ENCODE measurements at regions not wholly inside any gene's neighbourhood (a gene's known extent, or its start where the extent isn't known, plus 50 kb on each side); places are given as distances from the start of the nearest gene placed in this dataset.

GRCh38 chr2:215619022-215619958 is 183.4 kb upstream of the FN1 start (continued):
- TF ChIP-seq ERF (CRISPR knock-in tag; IDR thresholded peaks at IDR 0.05) = no peak
- TF ChIP-seq ZBTB43 (CRISPR knock-in tag; IDR thresholded peaks at IDR 0.05) = no peak
- peak; percentile 96 for TF ChIP-seq DACH1 (IDR thresholded peaks at IDR 0.05; ENCODE audit: partially characterized antibody)
- peak; percentile 83 for TF ChIP-seq PML (IDR thresholded peaks at IDR 0.05; ENCODE audit: low read length)
- peak; percentile 97 for TF ChIP-seq SOX6 (IDR thresholded peaks at IDR 0.05)
- peak; percentile 87 for TF ChIP-seq LEF1 (IDR thresholded peaks at IDR 0.05)
- TF ChIP-seq ZNF740 (CRISPR knock-in tag; IDR thresholded peaks at IDR 0.05) = no peak
- TF ChIP-seq ZNF740 (tag; IDR thresholded peaks at IDR 0.05) = no peak
- peak; percentile 92 for TF ChIP-seq HDAC2 (IDR thresholded peaks at IDR 0.05)
- TF ChIP-seq CTCFL (IDR thresholded peaks at IDR 0.05; ENCODE audit: borderline replicate concordance, insufficient read depth, low read depth, low read length, poor library complexity, severe bottlenecking) = no peak
- TF ChIP-seq MEF2D (tag; conservative IDR thresholded peaks at IDR 0.05; ENCODE audit: low read depth) = peak; percentile 70; the same call in 1 of the 2 replicates
- peak; percentile 83; the same call in 1 of the 2 replicates for TF ChIP-seq POLR2AphosphoS5 (IDR thresholded peaks at IDR 0.05; ENCODE audit: control insufficient read depth, insufficient read depth, low read depth, low read length)
- peak; percentile 20; the same call in 1 of the 2 replicates for TF ChIP-seq PBX2 (CRISPR knock-in tag; IDR thresholded peaks at IDR 0.05; ENCODE audit: low read depth)
- peak; percentile 93 for TF ChIP-seq PBX2 (tag; conservative IDR thresholded peaks at IDR 0.05; ENCODE audit: low read depth)
- TF ChIP-seq GATAD2B (IDR thresholded peaks at IDR 0.05; ENCODE audit: borderline replicate concordance) = peak; percentile 94
- peak; percentile 89 for TF ChIP-seq FOSL1 (tag; conservative IDR thresholded peaks at IDR 0.05)
- TF ChIP-seq MTA3 (IDR thresholded peaks at IDR 0.05; ENCODE audit: borderline replicate concordance) = peak; percentile 53; the same call in 1 of the 2 replicates
- TF ChIP-seq CBFB (CRISPR knock-in tag; IDR thresholded peaks at IDR 0.05) = no peak
- TF ChIP-seq, protein P1, sequence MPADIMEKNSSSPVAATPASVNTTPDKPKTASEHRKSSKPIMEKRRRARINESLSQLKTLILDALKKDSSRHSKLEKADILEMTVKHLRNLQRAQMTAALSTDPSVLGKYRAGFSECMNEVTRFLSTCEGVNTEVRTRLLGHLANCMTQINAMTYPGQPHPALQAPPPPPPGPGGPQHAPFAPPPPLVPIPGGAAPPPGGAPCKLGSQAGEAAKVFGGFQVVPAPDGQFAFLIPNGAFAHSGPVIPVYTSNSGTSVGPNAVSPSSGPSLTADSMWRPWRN (IDR thresholded peaks at IDR 0.05; ENCODE audit: low read depth) = peak; percentile 89
